IMR-90 (cell line): ENCODE measurements at regions not wholly inside any gene's neighbourhood (a gene's known extent, or its start where the extent isn't known, plus 50 kb on each side); places are given as distances from the start of the nearest gene placed in this dataset.

Experiments used
- ATAC-seq: fragments of 200-7000 bp; cut with Tn5 transposase; 2 replicates; pipeline ENCODE4 v1.9.1; 2020; ENCODE audit warnings: low read depth, mild to moderate bottlenecking, moderate library complexity
- BruUV-seq: library from RNA; stranded (reverse); fragments of 400-500 nt; replicated peaks from 2 replicates; lab custom pipeline; 2021; lab: Mats Ljungman, UMichigan
- CTCF ChIA-PET: fragments of 300-600 bp; formaldehyde crosslinking; extraction: SDS; loops from one replicate; lab custom pipeline; 2021; ENCODE audit warnings: antibody characterized with exemption; lab: Yijun Ruan, JAX
- POLR2A ChIA-PET: fragments of 300-600 bp; sonication (Branson Sonifier 250); formaldehyde crosslinking; loops from one replicate; lab custom pipeline; 2022; ENCODE audit warnings: antibody characterized with exemption; ENCODE audit not compliant: unreplicated experiment; lab: Charles Lee
- DNase-seq: peaks from one replicate; pipeline ENCODE4 v3.0.0; 2013
- H2AFZ ChIP-seq: replicated peaks from 2 replicates; pipeline ENCODE3; 2013; ENCODE audit warnings: low read length, mild to moderate bottlenecking; ENCODE audit not compliant: poor library complexity
- H2AK5ac ChIP-seq: 2 replicates; pipeline ENCODE4 v1.6.1; 2013; ENCODE audit warnings: low read depth, low read length, inconsistent platforms
- H2AK9ac ChIP-seq: replicated peaks from 2 replicates; pipeline ENCODE3; 2013; ENCODE audit warnings: mild to moderate bottlenecking, low read depth, low read length, moderate library complexity; ENCODE audit not compliant: poor library complexity
- H2BK120ac ChIP-seq: 2 replicates; pipeline ENCODE4 v1.6.1; 2013; ENCODE audit warnings: low read depth, low read length, inconsistent platforms
- H2BK15ac ChIP-seq: 3 replicates; pipeline ENCODE4 v1.6.1; 2013; ENCODE audit warnings: low read depth, low read length, inconsistent platforms
- H2BK20ac ChIP-seq: 2 replicates; pipeline ENCODE4 v1.6.1; 2013; ENCODE audit warnings: low read depth, mild to moderate bottlenecking, inconsistent platforms, low read length, moderate library complexity
- H2BK5ac ChIP-seq: 2 replicates; pipeline ENCODE4 v1.6.1; 2013; ENCODE audit warnings: mild to moderate bottlenecking, low read depth, low read length, inconsistent platforms; ENCODE audit not compliant: poor library complexity, severe bottlenecking
- H3K14ac ChIP-seq: replicated peaks from 2 replicates; pipeline ENCODE4 v1.6.1; 2013; ENCODE audit warnings: low read depth, low read length, inconsistent platforms
- H3K18ac ChIP-seq: 2 replicates; pipeline ENCODE4 v1.6.1; 2013; ENCODE audit warnings: low read depth, low read length, control low read depth
- H3K23ac ChIP-seq: 2 replicates; pipeline ENCODE4 v1.6.1; 2013; ENCODE audit warnings: low read depth, low read length, inconsistent platforms
- H3K27ac ChIP-seq: 2 replicates; pipeline ENCODE4 v1.5.1; 2013; ENCODE audit warnings: mild to moderate bottlenecking, control low read depth, low read length; ENCODE audit not compliant: insufficient read depth
- H3K27me3 ChIP-seq: 2 replicates; pipeline ENCODE4 v1.6.1; 2013; ENCODE audit warnings: low read length; ENCODE audit not compliant: control insufficient read depth, insufficient read depth
- H3K36me3 ChIP-seq: 2 replicates; pipeline ENCODE4 v1.6.1; 2013; ENCODE audit warnings: low read length, mixed read lengths; ENCODE audit not compliant: control insufficient read depth, insufficient read depth
- H3K4ac ChIP-seq: 2 replicates; pipeline ENCODE4 v1.6.1; 2013; ENCODE audit warnings: low read depth, low read length, inconsistent platforms
- H3K4me1 ChIP-seq: 2 replicates; pipeline ENCODE4 v1.6.1; 2013; ENCODE audit warnings: low read length, mixed read lengths; ENCODE audit not compliant: control insufficient read depth, insufficient read depth
- H3K4me2 ChIP-seq: 2 replicates; pipeline ENCODE4 v1.6.1; 2013; ENCODE audit warnings: low read depth, mild to moderate bottlenecking, control low read depth, low read length, moderate library complexity
- H3K4me3 ChIP-seq: 2 replicates; pipeline ENCODE4 v1.5.1; 2013; ENCODE audit warnings: low read depth, mild to moderate bottlenecking, control low read depth, low read length, moderate library complexity; ENCODE audit not compliant: insufficient read depth
- H3K56ac ChIP-seq: 2 replicates; pipeline ENCODE4 v1.6.1; 2013; ENCODE audit warnings: low read length, inconsistent platforms; ENCODE audit not compliant: insufficient read depth; ENCODE audit errors: extremely low read depth
- H3K79me1 ChIP-seq, 2 experiments: 2 replicates each; pipeline ENCODE4 v1.6.1; 2013; ENCODE audit warnings: low read length in 2 of 2, inconsistent platforms in 1 of 2, low read depth in 1 of 2
- H3K9ac ChIP-seq: 2 replicates; pipeline ENCODE4 v1.6.1; 2013; ENCODE audit warnings: low read depth, low read length, control low read depth
- H3K9me1 ChIP-seq: 2 replicates; pipeline ENCODE4 v1.6.1; 2013; ENCODE audit warnings: low read length, inconsistent platforms; ENCODE audit not compliant: insufficient read depth
- H3K9me3 ChIP-seq: 2 replicates; pipeline ENCODE4 v1.6.1; 2013; ENCODE audit warnings: low read length; ENCODE audit not compliant: control insufficient read depth, insufficient read depth
- H4K20me1 ChIP-seq: 2 replicates; pipeline ENCODE4 v1.6.1; 2013; ENCODE audit warnings: low read length, inconsistent platforms; ENCODE audit not compliant: insufficient read depth
- H4K5ac ChIP-seq: 2 replicates; pipeline ENCODE4 v1.6.1; 2013; ENCODE audit warnings: mild to moderate bottlenecking, low read depth, low read length, control low read depth
- H4K8ac ChIP-seq, 2 experiments: 2 replicates each; pipeline ENCODE4 v1.6.1; 2013; ENCODE audit warnings: low read depth in 2 of 2, low read length in 2 of 2, control low read depth in 1 of 2, inconsistent platforms in 1 of 2
- H4K91ac ChIP-seq: 2 replicates; pipeline ENCODE4 v1.6.1; 2013; ENCODE audit warnings: low read depth, low read length, inconsistent platforms; ENCODE audit not compliant: insufficient read depth
- CEBPB ChIP-seq: IDR thresholded peaks from 2 replicates; pipeline ENCODE4 v1.6.1; 2012; ENCODE audit warnings: low read depth, low read length, improper control_type of control experiment
- POLR2A ChIP-seq: IDR thresholded peaks from 2 replicates; pipeline ENCODE4 v1.6.1; 2012; ENCODE audit warnings: mild to moderate bottlenecking, low read depth, low read length
- WGBS, 2 experiments: methylation state at CpG; one replicate each; pipeline versions ENCODE4 v1.1.5 to v1.1.7; 2013; ENCODE audit warnings: missing lambda C conversion rate in 2 of 2; ENCODE audit not compliant: insufficient read length in 1 of 2; ENCODE audit errors: extremely low coverage in 2 of 2; 5-methylcytosine and 5-hydroxymethylcytosine counted together
- dilution Hi-C: fragments of 300-500 bp; cut with HindIII; formaldehyde crosslinking; loops from one replicate; pipeline ENCODE4 v1.14.3; 2018; ENCODE audit warnings: low sequenced_read_pairs; ENCODE audit not compliant: unreplicated experiment
- in situ Hi-C: fragments of 300-500 bp; cut with MboI; formaldehyde crosslinking; loops from 3 replicates; pipeline ENCODE4 v1.14.3; 2019; ENCODE audit warnings: low sequenced_read_pairs, inconsistent platforms, mixed read lengths
- intact Hi-C: fragments of 100-400 bp; cut with micrococcal nuclease; formaldehyde crosslinking; loops from 2 replicates; pipeline ENCODE4 v1.10.0; 2022

DNA sequence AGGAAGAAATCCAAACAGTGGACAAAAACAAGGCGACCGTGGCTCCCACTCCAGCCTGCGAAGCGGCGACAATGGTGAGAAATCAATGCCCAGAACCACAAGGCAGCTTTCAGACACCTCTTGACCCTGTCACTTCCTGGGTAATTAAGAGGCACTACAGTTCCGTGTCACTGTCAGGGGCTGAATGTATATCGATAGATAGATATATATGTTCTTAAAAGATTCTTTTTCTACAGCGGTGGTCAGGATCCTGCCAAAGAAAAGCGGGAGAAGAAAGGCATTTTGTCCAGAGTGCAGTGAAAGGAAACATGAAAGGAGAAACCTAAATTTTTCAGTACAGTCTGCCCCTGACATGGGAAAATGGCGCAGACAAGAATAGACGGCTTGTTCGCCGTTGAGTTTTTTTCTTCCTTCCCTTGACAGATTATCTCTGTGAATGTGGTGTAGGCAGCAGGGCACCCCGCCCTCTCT, 56.2 kb upstream of the HES1 start:
- POLR2A ChIA-PET: no interaction called here
- H3K4ac ChIP-seq: no peak overlapping the region
- H4K8ac ChIP-seq: no peak overlapping the region
- H3K9me3 ChIP-seq: no peaks in the 10 kb centered on the region
- H2BK15ac ChIP-seq: no peak overlapping the region
- ATAC-seq (no peak), DNase-seq (no peak)
- peak overlapping the region; percentile 25 for H2AFZ ChIP-seq
- H2BK5ac ChIP-seq: no peak overlapping the region
- H3K79me1 ChIP-seq: no peaks in the 10 kb centered on the region
- H3K4me3 ChIP-seq: no peak overlapping the region
- dilution Hi-C loops (no loop called here), in situ Hi-C loops (no loop called here), intact Hi-C loops (no loop called here)
- no peak overlapping the region for H2BK120ac ChIP-seq
- CTCF ChIA-PET: no interaction called here
- no peak overlapping the region for H4K91ac ChIP-seq
- no peak overlapping the region for H2BK20ac ChIP-seq
- H3K14ac ChIP-seq: no peak overlapping the region
- WGBS, 2 experiments: 17% methylated on average over 3 of the region's 14 CpGs; no CpG with 5 or more reads in 1 of the 2 experiments
- H4K20me1 ChIP-seq: no peaks in the 10 kb centered on the region
- no peaks in the 10 kb centered on the region for H3K4me1 ChIP-seq
- no peak overlapping the region for H3K56ac ChIP-seq
- no peak overlapping the region for H3K4me2 ChIP-seq
- H3K27me3 ChIP-seq: peaks cover 57% of the 10 kb centered on the region
- H3K18ac ChIP-seq: no peak overlapping the region
- H3K23ac ChIP-seq: no peak overlapping the region
- no TSS peak for BruUV-seq
- no peak overlapping the region for H2AK9ac ChIP-seq
- H4K5ac ChIP-seq: no peak overlapping the region
- H3K9me1 ChIP-seq: no peaks in the 10 kb centered on the region
- H3K36me3 ChIP-seq: no peaks in the 10 kb centered on the region
- H3K27ac ChIP-seq: no peak overlapping the region
- no peak overlapping the region for H2AK5ac ChIP-seq
- TF ChIP-seq POLR2A: no peak
- no peak for TF ChIP-seq CEBPB
- H3K9ac ChIP-seq: no peak overlapping the region
